IMR-90 (cell line): ENCODE measurements at regions not wholly inside any gene's neighbourhood (a gene's known extent, or its start where the extent isn't known, plus 50 kb on each side); places are given as distances from the start of the nearest gene placed in this dataset.

Experiments
- BHLHE40 ChIP-seq: fragments of 150-350 bp; IDR thresholded peaks from 2 replicates; pipeline ENCODE4 v1.6.1; 2016; ENCODE audit warnings: mild to moderate bottlenecking, low read depth, low read length
- CTCF ChIP-seq: conservative IDR thresholded peaks from 2 replicates; pipeline ENCODE4 v1.5.1; 2012; ENCODE audit warnings: mild to moderate bottlenecking, low read depth, low read length, improper control_type of control experiment
- FOS ChIP-seq: fragments of 150-350 bp; IDR thresholded peaks from 2 replicates; pipeline ENCODE4 v1.6.1; 2016; ENCODE audit warnings: low read depth, low read length
- MXI1 ChIP-seq: IDR thresholded peaks from 2 replicates; pipeline ENCODE4 v1.6.1; 2012; ENCODE audit warnings: low read depth, mild to moderate bottlenecking, low read length, moderate library complexity, borderline replicate concordance
- POLR2A ChIP-seq: IDR thresholded peaks from 2 replicates; pipeline ENCODE4 v1.6.1; 2012; ENCODE audit warnings: mild to moderate bottlenecking, low read depth, low read length
- RAD21 ChIP-seq: IDR thresholded peaks from 2 replicates; pipeline ENCODE4 v1.6.1; 2012; ENCODE audit warnings: low read length, improper control_type of control experiment
- RCOR1 ChIP-seq: IDR thresholded peaks from 2 replicates; pipeline ENCODE4 v1.6.1; 2012; ENCODE audit warnings: mild to moderate bottlenecking, low read length, improper control_type of control experiment; ENCODE audit not compliant: insufficient replicate concordance
- RFX5 ChIP-seq: IDR thresholded peaks from 2 replicates; pipeline ENCODE4 v1.8.0; 2012; ENCODE audit warnings: low read depth, mild to moderate bottlenecking, low read length, moderate library complexity
- SMC3 ChIP-seq: fragments of 150-350 bp; IDR thresholded peaks from 2 replicates; pipeline ENCODE4 v1.6.1; 2016; ENCODE audit warnings: low read depth, mild to moderate bottlenecking, antibody characterized with exemption, low read length, moderate library complexity
- USF2 ChIP-seq: fragments of 150-350 bp; IDR thresholded peaks from 2 replicates; pipeline ENCODE4 v1.6.1; 2017; ENCODE audit warnings: mild to moderate bottlenecking, antibody characterized with exemption, low read length, low read depth
- TF ChIP-seq, protein P1 (sequence below): fragments of 150-350 bp; IDR thresholded peaks from 2 replicates; pipeline ENCODE4 v1.6.1; 2016; ENCODE audit warnings: low read depth, mild to moderate bottlenecking, low read length, moderate library complexity, borderline replicate concordance

GRCh38 chr15:79180318-79180717 lies 89.7 kb upstream of the RASGRF1 start:
- no peak for TF ChIP-seq USF2
- TF ChIP-seq CTCF, result no peak
- no peak for TF ChIP-seq SMC3
- TF ChIP-seq, protein P1, sequence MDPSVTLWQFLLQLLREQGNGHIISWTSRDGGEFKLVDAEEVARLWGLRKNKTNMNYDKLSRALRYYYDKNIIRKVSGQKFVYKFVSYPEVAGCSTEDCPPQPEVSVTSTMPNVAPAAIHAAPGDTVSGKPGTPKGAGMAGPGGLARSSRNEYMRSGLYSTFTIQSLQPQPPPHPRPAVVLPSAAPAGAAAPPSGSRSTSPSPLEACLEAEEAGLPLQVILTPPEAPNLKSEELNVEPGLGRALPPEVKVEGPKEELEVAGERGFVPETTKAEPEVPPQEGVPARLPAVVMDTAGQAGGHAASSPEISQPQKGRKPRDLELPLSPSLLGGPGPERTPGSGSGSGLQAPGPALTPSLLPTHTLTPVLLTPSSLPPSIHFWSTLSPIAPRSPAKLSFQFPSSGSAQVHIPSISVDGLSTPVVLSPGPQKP, result no peak
- no peak for TF ChIP-seq RFX5
- TF ChIP-seq FOS, result no peak
- no peak for TF ChIP-seq RAD21
- TF ChIP-seq POLR2A, result no peak
- TF ChIP-seq MXI1, result no peak
- no peak for TF ChIP-seq RCOR1
- TF ChIP-seq BHLHE40, result no peak
